HG03378 (cell line): ENCODE measurements at regions not wholly inside any gene's neighbourhood (a gene's known extent, or its start where the extent isn't known, plus 50 kb on each side); places are given as distances from the start of the nearest gene placed in this dataset.

Experiments used
- ATAC-seq: cut with Tn5 transposase; IDR thresholded peaks from one replicate; pipeline ENCODE4 v1.9.1; 2021; ENCODE audit warnings: mild to moderate bottlenecking, moderate library complexity; ENCODE audit not compliant: unreplicated experiment

- no peak for ATAC-seq
These were observed 340.0 kb downstream of the C12orf50 start for GRCh38 chr12:87689196-87689595.

- no peak for ATAC-seq
These were observed 341.8 kb downstream of the C12orf50 start for GRCh38 chr12:87687362-87687761.

GRCh38 chr12:87685696-87686095 is 343.5 kb downstream of the C12orf50 start:
- ATAC-seq: no peak

- ATAC-seq: no peak
These were observed 349.9 kb downstream of the C12orf50 start for GRCh38 chr12:87679251-87679650.

GRCh38 chr12:87678453-87678852 is 350.7 kb downstream of the C12orf50 start:
- no peak for ATAC-seq

GRCh38 chr12:87676731-87677130 is 352.5 kb downstream of the C12orf50 start:
- no peak for ATAC-seq

- ATAC-seq: no peak
These were observed 357.4 kb downstream of the C12orf50 start for GRCh38 chr12:87671757-87672156.

- no peak for ATAC-seq
These were observed 358.8 kb downstream of the C12orf50 start for GRCh38 chr12:87670448-87670847.

- ATAC-seq: no peak
These were observed 361.8 kb downstream of the C12orf50 start for GRCh38 chr12:87667378-87667777.

GRCh38 chr12:87661786-87662377 is 367.3 kb downstream of the C12orf50 start:
- peak; percentile 85 for ATAC-seq

GRCh38 chr12:87660987-87661774 is 368.0 kb downstream of the C12orf50 start:
- ATAC-seq: no peak

GRCh38 chr12:87660291-87660690 is 368.9 kb downstream of the C12orf50 start:
- no peak for ATAC-seq

GRCh38 chr12:87656311-87656710 is 372.9 kb downstream of the C12orf50 start:
- no peak for ATAC-seq

- no peak for ATAC-seq
These were observed 377.4 kb downstream of the C12orf50 start for GRCh38 chr12:87651670-87652425.

GRCh38 chr12:87642245-87642644 is 387.0 kb downstream of the C12orf50 start:
- no peak for ATAC-seq

GRCh38 chr12:87618199-87618598 is 411.0 kb downstream of the C12orf50 start:
- no peak for ATAC-seq

- ATAC-seq: no peak
These were observed 416.2 kb downstream of the C12orf50 start for GRCh38 chr12:87612996-87613395.

GRCh38 chr12:87608321-87608720 is 420.9 kb downstream of the C12orf50 start:
- ATAC-seq: no peak

GRCh38 chr12:87603727-87604126 is 425.5 kb downstream of the C12orf50 start:
- ATAC-seq: no peak

- no peak for ATAC-seq
These were observed 429.7 kb downstream of the C12orf50 start for GRCh38 chr12:87599459-87599858.

GRCh38 chr12:87597114-87597513 is 432.1 kb downstream of the C12orf50 start:
- no peak for ATAC-seq

- ATAC-seq: no peak
These were observed 432.6 kb downstream of the C12orf50 start for GRCh38 chr12:87596636-87597035.
